PC-3 (cell line): ENCODE measurements at regions not wholly inside any gene's neighbourhood (a gene's known extent, or its start where the extent isn't known, plus 50 kb on each side); places are given as distances from the start of the nearest gene placed in this dataset.

Source experiments
- ATAC-seq: fragments of 200-7000 bp; cut with Tn5 transposase; 2 replicates; pipeline ENCODE4 v1.9.1; 2020; ENCODE audit warnings: mild to moderate bottlenecking, moderate library complexity
- BruUV-seq: library from RNA; stranded (reverse); fragments of 400-500 nt; replicated peaks from 2 replicates; lab custom pipeline; 2021; lab: Mats Ljungman, UMichigan
- CTCF ChIA-PET: fragments of 300-600 bp; sonication (Branson Sonifier 250); formaldehyde crosslinking; loops from one replicate; lab custom pipeline; 2022; ENCODE audit warnings: antibody characterized with exemption; lab: Charles Lee
- POLR2A ChIA-PET: fragments of 300-600 bp; sonication (Branson Sonifier 250); formaldehyde crosslinking; loops from one replicate; lab custom pipeline; 2022; ENCODE audit warnings: antibody characterized with exemption; ENCODE audit not compliant: unreplicated experiment; lab: Charles Lee
- DNase-seq: peaks from one replicate; pipeline ENCODE4 v3.0.0-alpha.2; 2015
- H2AFZ ChIP-seq: fragments of 300-600 bp; sonication (generic); 2 replicates; pipeline ENCODE4 v1.6.0; 2016; ENCODE audit warnings: antibody characterized with exemption, low read length
- H3F3A ChIP-seq: fragments of 300-600 bp; sonication (generic); one replicate; pipeline ENCODE4 v1.6.0; 2017; ENCODE audit warnings: antibody characterized with exemption, low read length, control low read depth, mild to moderate bottlenecking; ENCODE audit not compliant: unreplicated experiment
- H3K27ac ChIP-seq: fragments of 300-600 bp; sonication (generic); 2 replicates; pipeline ENCODE4 v1.5.1; 2016; ENCODE audit warnings: mild to moderate bottlenecking, low read length
- H3K27me3 ChIP-seq: fragments of 300-600 bp; sonication (generic); 2 replicates; pipeline ENCODE4 v1.6.1; 2016; ENCODE audit warnings: low read length, mixed read lengths
- H3K36me3 ChIP-seq: fragments of 300-600 bp; sonication (generic); 2 replicates; pipeline ENCODE4 v1.6.1; 2016; ENCODE audit warnings: low read depth, mixed run types, low read length, mixed read lengths
- H3K4me1 ChIP-seq: fragments of 300-600 bp; sonication (generic); 2 replicates; pipeline ENCODE4 v1.5.1; 2016; ENCODE audit warnings: low read length; ENCODE audit not compliant: insufficient read depth
- H3K4me2 ChIP-seq: fragments of 300-600 bp; sonication (generic); 2 replicates; pipeline ENCODE4 v1.6.0; 2016; ENCODE audit warnings: low read length
- H3K4me3 ChIP-seq: fragments of 300-600 bp; sonication (generic); 2 replicates; pipeline ENCODE4 v1.5.1; 2016; ENCODE audit warnings: mild to moderate bottlenecking, low read length, mixed read lengths
- H3K79me2 ChIP-seq: fragments of 300-600 bp; sonication (generic); 2 replicates; pipeline ENCODE4 v1.6.1; 2017; ENCODE audit warnings: low read length, mixed read lengths
- H3K9ac ChIP-seq: fragments of 300-600 bp; sonication (generic); 2 replicates; pipeline ENCODE4 v1.6.0; 2016; ENCODE audit warnings: mild to moderate bottlenecking, low read length
- H3K9me2 ChIP-seq: fragments of 300-600 bp; sonication (generic); replicated peaks from 2 replicates; pipeline ENCODE4 v1.6.1; 2016; ENCODE audit warnings: mixed run types, low read length, mixed read lengths
- H3K9me3 ChIP-seq: fragments of 300-600 bp; sonication (generic); 2 replicates; pipeline ENCODE4 v1.6.1; 2016; ENCODE audit warnings: low read length, mixed read lengths
- H4K20me1 ChIP-seq: fragments of 300-600 bp; sonication (generic); 2 replicates; pipeline ENCODE4 v1.6.1; 2016; ENCODE audit warnings: low read length, mixed read lengths
- CTCF ChIP-seq: fragments of 300-600 bp; sonication (generic); conservative IDR thresholded peaks from 2 replicates; pipeline ENCODE4 v1.5.1; 2017; ENCODE audit warnings: antibody characterized with exemption, low read depth, mild to moderate bottlenecking, low read length
- EZH2 ChIP-seq: fragments of 300-600 bp; sonication (generic); IDR thresholded peaks from one replicate; pipeline ENCODE4 v1.6.1; 2017; ENCODE audit warnings: antibody characterized with exemption, mild to moderate bottlenecking, low read length; ENCODE audit not compliant: unreplicated experiment
- EZH2phosphoT487 ChIP-seq: fragments of 300-600 bp; sonication (generic); IDR thresholded peaks from 2 replicates; pipeline ENCODE4 v1.6.1; 2018; ENCODE audit warnings: mild to moderate bottlenecking, antibody characterized with exemption, low read length, borderline replicate concordance
- intact Hi-C: fragments of 100-400 bp; cut with micrococcal nuclease; formaldehyde crosslinking; loops from 2 replicates; pipeline ENCODE4 v1.9.0; 2023

GRCh38 chr6:44652547-44652946 is 265.0 kb downstream of the CDC5L start:
- ChIA-PET CTCF (interaction anchor here (0.6 kb wide), 1 partner anchor 944 kb away, joined by 4 read pairs; no protein-coding TSS in a partner anchor), POLR2A (no interaction called here)
- H3K4me3 ChIP-seq: no peak overlapping the region
- H3K4me2 ChIP-seq: no peak overlapping the region
- no peaks in the 10 kb centered on the region for H4K20me1 ChIP-seq
- H3K27me3 ChIP-seq: no peaks in the 10 kb centered on the region
- no peak for TF ChIP-seq EZH2
- TF ChIP-seq CTCF: no peak
- no peak for TF ChIP-seq EZH2phosphoT487
- peaks cover 21% of the 10 kb centered on the region for H3K4me1 ChIP-seq
- H2AFZ ChIP-seq: no peak overlapping the region
- no peaks in the 10 kb centered on the region for H3K9me2 ChIP-seq
- no peak overlapping the region for H3K9ac ChIP-seq
- H3K79me2 ChIP-seq: no peaks in the 10 kb centered on the region
- no peak for DNase-seq
- intact Hi-C loops: loop anchor here (10.0 kb wide), 3 partner anchors 202 to 1062 kb away; no protein-coding TSS in a partner anchor
- H3F3A ChIP-seq: no peaks in the 10 kb centered on the region
- no peaks in the 10 kb centered on the region for H3K36me3 ChIP-seq
- no peak overlapping the region for H3K27ac ChIP-seq
- no TSS peak for BruUV-seq
- no peaks in the 10 kb centered on the region for H3K9me3 ChIP-seq
- ATAC-seq: no peak

GRCh38 chr6:44653091-44653490 is 265.6 kb downstream of the CDC5L start:
- DNase-seq (no peak), ATAC-seq (no peak)
- intact Hi-C loops: loop anchor here (10.0 kb wide), 3 partner anchors 202 to 1062 kb away; no protein-coding TSS in a partner anchor
- no peaks in the 10 kb centered on the region for H3K27me3 ChIP-seq
- peaks cover 21% of the 10 kb centered on the region for H3K4me1 ChIP-seq
- H3K4me2 ChIP-seq: no peak overlapping the region
- H3K79me2 ChIP-seq: no peaks in the 10 kb centered on the region
- H3K9me3 ChIP-seq: no peaks in the 10 kb centered on the region
- TF ChIP-seq EZH2: no peak
- no peak for TF ChIP-seq CTCF
- TF ChIP-seq EZH2phosphoT487: no peak
- H2AFZ ChIP-seq: no peak overlapping the region
- no peaks in the 10 kb centered on the region for H3F3A ChIP-seq
- no TSS peak for BruUV-seq
- H3K9me2 ChIP-seq: no peaks in the 10 kb centered on the region
- ChIA-PET POLR2A (interaction anchor here (0.6 kb wide), 1 partner anchor 132 kb away, joined by 4 read pairs; no protein-coding TSS in a partner anchor), CTCF (interaction anchor here (0.9 kb wide), 1 partner anchor 178 kb away, joined by 5 read pairs; no protein-coding TSS in a partner anchor)
- H3K27ac ChIP-seq: no peak overlapping the region
- H3K9ac ChIP-seq: no peak overlapping the region
- no peaks in the 10 kb centered on the region for H4K20me1 ChIP-seq
- no peak overlapping the region for H3K4me3 ChIP-seq
- H3K36me3 ChIP-seq: no peaks in the 10 kb centered on the region

GRCh38 chr6:44653761-44654218 is 266.3 kb downstream of the CDC5L start:
- POLR2A ChIA-PET: interaction anchor here (0.6 kb wide), 1 partner anchor 132 kb away, joined by 4 read pairs; no protein-coding TSS in a partner anchor
- no peaks in the 10 kb centered on the region for H3F3A ChIP-seq
- TF ChIP-seq CTCF (no peak), EZH2phosphoT487 (no peak), EZH2 (no peak)

More at GRCh38 chr6:44653761-44654218, 266.3 kb downstream of the CDC5L start:
- Histone ChIP-seq H3K9me3 (no peaks in the 10 kb centered on the region), H3K27ac (no peak overlapping the region), H3K9ac (no peak overlapping the region), H3K9me2 (no peaks in the 10 kb centered on the region), H4K20me1 (no peaks in the 10 kb centered on the region), H3K4me1 (peaks cover 20% of the 10 kb centered on the region), H3K4me3 (no peak overlapping the region), H3K27me3 (no peaks in the 10 kb centered on the region), H3K36me3 (no peaks in the 10 kb centered on the region), H2AFZ (no peak overlapping the region), H3K4me2 (no peak overlapping the region), H3K79me2 (no peaks in the 10 kb centered on the region)
- BruUV-seq: no TSS peak
- DNase-seq: no peak
- intact Hi-C loops: loop anchor here (2.0 to 10.0 kb wide), 4 partner anchors 201 to 1061 kb away; no protein-coding TSS in a partner anchor
- ATAC-seq: no peak
- CTCF ChIA-PET: interaction anchor here (0.9 kb wide), 1 partner anchor 178 kb away, joined by 5 read pairs; no protein-coding TSS in a partner anchor
